GM19467 (cell line): ENCODE measurements at regions not wholly inside any gene's neighbourhood (a gene's known extent, or its start where the extent isn't known, plus 50 kb on each side); places are given as distances from the start of the nearest gene placed in this dataset.
"Not testable (repeated sequence)": the region's sequence is repeated elsewhere in the genome, so short reads cannot be mapped to it uniquely, and the experiment has no call there.

Experiments used
- ATAC-seq: cut with Tn5 transposase; IDR thresholded peaks from one replicate; pipeline ENCODE4 v1.9.1; 2021; ENCODE audit warnings: mild to moderate bottlenecking, moderate library complexity; ENCODE audit not compliant: unreplicated experiment

DNA sequence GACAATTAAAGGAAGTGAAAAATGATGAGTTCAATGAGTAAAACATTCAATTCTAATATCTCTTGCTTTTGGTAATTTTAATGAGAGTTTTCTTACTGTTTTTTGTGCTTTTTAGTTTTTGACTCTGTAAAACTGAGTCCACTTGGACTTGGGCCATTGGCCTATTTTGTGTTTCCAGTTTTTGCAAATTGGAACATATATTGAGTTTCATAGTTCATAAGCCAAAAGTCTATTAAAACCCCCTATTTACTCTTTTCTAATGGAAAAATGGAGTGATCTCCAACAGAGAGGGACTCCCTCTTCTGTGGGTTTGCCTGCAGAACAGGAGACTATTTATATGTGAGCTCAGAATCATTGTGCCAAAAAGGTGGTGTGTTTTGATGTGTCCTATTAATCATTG is 219.7 kb upstream of the SPRY2 start:
- ATAC-seq: no peak

DNA sequence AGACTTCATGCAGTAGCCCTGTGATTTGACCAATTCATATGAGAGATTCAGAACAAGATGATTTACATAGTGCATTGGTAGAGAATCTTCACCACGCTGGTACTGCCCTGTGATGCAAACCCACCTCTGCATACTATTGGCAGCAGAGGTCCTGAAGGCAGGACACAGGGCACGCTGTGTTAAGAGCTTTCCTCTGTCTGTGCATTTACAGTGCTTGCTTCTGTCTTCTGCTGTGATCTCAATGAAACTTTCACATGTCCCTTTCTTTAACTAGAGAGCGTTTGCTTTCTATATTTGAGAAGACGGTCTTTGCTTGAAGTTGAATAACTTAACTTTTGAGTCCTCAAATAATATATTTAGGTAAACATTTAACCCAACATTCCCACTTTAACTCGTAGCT is 219.0 kb upstream of the SPRY2 start:
- ATAC-seq: no peak

DNA sequence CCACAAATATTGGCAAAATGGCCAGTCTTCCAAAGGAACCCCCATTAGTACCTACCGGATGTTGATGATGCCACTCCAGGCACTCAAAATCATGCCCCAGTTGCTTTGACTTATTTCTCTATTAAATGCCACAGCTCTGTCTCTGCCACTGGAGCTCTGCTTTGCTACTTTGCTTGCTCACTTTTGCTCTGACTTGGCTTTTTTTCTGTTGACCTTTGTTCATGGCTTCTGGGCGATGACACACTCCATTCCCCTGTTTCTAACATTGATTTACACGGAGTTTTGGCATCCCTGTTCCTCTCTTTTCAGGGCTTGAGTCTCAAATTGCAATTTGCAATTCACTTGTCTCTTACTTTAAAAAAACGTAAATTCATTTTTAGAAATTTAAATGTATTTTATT is 217.1 kb upstream of the SPRY2 start:
- ATAC-seq: no peak

DNA sequence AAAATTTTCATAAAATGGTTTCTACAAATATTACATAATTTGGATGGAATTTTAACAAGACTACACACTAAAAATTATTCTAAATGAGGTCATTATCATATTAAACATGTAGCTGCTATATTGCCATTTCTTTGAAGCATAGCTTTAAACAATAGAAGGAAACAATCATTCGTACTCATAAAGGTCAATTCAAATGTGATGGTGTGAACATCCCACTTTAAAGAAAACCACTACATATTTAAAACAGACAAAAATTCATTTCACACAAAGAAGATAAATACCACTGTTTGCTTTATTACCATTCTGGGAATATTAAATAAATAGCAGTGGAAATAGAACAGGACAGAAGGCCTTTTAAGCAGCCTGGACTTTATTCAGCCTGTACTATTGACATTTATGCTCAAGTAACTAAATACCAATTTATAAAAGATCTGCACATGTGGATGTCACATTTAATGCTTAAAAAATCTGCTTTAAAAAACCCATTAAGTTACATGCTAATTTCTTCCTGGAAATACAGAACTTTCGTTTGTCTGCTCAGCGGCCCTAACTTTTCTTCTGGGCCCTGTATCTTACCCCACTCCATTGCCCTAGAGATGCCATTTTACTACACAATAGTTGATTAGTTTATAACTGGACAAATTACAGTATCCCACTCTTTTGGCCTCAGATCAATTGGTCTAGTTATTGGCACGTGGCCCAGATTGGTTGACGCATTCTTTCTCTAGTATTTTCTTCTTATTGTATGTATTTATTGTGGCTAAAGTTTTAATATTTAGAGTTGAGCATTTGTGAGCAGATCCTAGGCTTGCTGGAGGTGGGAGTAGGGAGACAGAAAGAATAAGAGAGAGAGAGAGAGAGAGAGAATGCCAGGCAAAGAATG is 215.1 kb upstream of the SPRY2 start:
- no peak for ATAC-seq

DNA sequence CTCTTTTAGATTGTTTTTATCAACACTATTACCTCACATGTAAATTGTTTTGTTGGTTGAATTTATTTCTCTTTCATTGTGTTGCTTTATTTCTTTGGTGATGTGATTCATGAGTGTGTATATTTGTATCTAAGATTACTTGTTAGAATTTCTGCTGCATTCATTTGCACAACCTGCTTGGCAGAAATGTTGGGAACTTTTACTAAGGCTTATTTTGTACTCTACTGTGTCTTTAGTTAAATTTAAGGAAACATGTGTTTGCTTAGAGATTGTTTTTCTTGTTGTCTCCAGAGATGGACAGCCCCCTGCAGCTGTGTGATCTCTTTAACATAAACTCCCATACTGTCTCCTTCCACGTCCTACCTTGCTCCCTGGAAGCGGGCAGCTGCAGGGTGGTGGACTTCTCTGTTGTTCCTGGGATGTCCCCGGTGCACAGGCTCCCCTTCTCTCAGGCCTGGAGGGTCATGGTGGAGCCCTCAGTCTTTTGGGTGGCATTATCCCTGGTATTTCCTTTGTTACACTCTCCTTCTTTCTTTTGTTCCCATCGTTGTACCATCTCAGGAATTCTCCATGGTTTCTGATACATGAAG is 212.0 kb upstream of the SPRY2 start:
- no peak for ATAC-seq

DNA sequence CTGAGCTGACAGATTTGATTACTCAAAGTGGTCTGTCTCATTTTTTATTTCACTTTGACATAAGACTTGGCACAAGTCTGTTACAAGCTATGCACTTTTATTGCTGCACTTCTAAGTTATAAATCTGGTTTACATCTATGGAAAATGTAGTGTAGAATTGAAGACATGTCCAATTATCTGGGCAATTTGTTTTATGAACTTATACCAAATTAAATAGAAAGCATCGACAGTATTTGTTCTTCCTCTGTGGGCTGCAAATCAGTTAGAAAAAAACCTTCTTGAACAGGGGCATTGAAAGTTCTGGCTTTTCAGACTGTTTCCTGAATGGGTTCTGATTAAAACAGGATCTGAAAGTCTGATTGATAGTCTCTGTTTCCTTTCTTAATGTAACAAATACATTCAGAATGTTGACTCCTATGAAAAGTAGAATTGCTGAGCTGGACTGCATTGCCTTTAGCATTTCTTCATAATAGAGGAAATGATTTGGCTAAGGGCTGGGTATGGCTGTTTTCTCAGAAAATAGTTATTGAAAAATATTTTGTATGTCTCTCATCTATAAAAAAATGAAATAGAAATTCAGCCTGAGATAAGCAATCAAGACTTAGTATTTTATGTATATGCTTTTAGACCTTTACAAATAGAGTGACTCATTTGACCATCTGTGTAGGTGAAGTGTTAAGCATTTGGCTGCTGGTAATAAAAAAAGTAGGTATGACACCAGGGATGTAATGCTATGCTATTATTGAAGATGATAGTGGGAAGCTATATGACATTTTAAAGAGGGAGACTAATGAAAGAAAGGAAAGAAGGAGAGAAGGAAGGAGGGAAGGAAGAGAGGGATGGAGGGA is 210.9 kb upstream of the SPRY2 start:
- ATAC-seq: no peak

DNA sequence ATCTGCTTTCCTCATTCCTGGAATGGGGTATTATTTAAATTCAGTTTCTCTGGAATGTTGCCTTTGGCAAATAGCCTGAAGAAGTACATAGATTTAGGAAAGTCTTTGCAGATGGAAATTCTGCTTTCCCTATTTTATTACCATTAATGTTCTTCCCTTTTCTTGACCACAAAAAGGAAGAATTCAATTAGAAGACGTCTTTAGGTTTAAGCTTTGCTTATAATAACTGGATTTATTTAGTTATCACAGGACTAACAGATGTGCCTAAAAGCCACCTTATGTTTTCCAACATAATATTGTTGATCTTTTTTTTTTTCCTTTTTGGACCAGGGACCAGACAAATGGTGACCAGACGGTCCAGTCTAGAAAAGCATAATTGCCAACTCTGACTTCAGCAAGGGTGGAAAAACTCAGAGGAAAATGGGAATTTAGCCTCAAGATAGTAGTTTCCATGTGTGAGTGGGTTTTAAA is 210.1 kb upstream of the SPRY2 start:
- no peak for ATAC-seq

DNA sequence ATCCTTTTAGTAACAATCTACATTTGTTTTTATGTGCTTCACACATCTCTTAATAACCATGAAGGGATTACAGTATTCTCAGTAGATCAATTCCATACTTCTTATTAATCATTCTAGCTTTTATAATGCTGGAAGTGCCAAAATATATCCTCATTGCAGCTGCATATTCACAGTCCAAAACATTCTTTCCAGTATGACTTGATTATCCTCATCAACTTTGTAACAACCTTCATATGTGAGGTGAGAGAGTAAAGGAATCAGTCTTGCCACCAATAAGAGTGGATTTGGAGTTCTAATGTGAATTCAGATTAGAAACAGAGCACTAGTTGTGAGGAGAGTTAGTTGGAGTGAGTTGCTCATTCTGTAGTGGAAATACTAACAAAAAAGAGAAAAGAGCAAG is 208.0 kb upstream of the SPRY2 start:
- no peak for ATAC-seq

DNA sequence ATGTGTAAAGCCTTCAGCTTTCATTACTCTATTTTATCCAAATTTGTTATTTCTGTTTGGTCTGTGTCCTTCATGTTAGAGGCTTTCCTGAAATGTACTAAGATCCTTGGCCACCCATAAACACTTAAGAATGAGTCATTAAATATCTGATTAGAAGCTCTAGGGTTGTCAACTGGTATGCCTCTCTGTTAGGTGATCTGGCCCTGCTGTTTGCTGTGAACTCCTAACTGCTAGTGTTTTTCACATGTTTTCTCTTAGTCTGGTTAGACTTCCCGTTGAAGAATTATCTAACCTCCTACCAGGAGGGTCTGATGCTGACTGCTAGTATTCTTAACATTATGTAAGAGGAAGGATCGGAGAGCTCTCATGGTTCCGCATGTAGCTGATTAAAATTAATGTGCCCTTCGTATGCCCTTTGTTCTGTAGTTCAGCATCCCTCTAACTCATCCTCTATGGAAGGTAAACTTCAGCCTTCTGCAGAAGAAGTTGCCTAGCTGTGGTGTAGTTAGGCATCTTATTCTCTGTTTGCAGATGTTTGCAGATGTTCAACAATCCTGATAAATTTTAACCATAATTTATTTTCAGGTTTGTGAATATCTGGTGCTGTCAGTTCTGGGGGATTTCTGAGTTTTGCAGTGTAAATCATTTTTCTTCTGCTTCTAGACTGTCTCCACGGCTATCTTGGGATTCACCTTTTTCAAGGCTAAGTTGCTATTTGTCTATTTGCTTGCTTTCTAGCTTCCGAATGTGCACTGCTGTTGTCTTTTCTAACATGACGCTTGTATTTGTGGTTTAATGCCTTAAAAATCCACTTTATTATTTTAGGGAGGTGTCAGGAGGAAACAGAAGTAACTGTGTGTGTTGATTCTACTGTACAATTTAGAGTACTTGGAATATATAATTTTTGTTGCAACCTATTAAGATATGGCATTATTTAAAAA is 207.2 kb upstream of the SPRY2 start:
- ATAC-seq: no peak

DNA sequence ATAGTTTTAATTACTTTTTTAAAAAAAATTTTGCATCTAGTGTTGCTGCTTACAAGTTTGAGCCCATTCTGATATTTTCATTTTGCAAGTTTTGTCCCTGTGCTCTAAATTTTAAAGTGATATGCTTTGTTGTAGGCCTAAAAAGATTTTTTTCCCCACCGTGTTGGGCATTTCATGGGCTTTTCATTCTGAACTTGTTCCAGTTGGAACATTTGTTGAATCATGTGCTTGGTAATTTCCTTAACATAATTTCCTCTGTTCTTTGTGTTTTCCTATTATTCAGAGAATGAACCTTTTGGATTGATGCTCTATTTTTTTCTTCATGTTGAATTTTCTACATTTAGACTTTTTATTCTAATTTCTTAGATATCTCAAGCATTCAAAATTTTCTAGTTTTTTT is 206.4 kb upstream of the SPRY2 start:
- no peak for ATAC-seq

DNA sequence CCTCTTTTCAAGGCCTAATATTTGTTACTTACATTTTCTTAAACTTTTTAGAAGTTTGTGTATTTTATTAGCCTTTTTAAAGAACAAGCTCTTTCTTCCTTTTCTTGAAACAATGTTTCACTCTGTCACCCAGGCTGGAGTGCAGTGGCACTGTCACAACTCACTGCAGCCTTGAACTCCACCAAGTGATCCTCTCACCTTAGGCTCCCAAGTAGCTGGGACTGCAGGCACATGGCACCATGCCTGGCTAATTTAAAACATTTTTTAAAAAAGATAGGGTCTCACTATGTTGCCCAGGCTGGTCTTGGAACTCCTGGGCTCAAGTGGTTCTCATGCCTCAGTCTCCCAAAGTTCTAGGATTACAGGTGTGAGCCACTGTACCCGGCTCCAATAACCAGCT is 192.2 kb upstream of the SPRY2 start:
- ATAC-seq: no peak

DNA sequence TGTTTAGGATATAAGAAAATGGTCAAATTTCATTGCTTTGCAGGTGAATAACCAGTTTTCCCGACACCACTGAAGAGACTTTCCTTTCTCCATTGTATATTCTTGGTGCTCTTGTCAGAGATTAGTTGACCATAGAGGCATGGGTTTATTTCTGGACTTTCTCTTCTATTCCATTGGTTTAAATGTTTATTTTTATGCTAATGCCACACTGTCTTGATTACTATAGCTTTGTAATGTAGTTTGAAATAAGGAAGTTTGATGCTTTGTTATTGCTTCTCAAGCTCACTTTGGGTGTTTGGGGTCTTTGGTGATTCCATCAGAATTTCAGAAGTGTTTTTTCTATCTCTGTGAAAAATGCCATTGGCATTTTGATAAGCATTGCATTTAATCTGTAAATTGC is 190.0 kb upstream of the SPRY2 start:
- ATAC-seq: no peak

DNA sequence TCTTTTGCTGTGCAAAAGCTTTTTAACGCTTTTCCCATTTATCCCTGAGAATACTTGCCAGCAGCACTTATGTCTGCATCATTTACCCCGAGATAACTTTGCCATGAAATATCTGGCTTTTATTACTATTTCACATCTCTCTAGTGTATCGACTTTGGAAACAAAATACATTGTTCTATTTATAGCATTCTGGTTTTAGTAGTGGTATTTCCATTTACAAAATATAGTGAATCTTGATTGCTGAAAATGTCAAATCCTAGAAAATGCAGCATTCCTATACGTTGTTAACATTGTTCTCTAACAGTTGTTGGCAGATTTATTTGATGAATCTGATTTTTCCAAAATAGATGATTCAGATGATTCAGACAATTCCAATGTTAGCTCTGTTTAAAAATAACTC is 189.3 kb upstream of the SPRY2 start:
- no peak for ATAC-seq

DNA sequence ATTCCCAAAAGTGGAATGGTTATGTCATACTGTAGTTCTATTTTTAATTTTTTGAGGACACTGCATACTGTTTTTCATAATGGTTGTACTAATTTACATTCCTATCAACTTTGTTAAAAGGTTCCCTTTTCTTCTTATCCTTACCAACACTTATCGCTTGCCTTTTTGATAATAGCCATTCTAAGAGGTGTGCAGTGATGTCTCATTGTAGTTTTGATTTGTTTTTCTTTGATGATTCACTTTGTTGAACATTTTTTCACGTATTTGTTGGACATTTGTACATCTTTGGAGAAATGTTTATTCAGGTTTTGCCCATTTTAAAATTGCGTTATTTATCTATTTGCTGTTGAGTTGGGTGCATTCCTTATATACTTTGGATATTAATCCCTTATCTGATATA is 188.8 kb upstream of the SPRY2 start:
- ATAC-seq: no peak

DNA sequence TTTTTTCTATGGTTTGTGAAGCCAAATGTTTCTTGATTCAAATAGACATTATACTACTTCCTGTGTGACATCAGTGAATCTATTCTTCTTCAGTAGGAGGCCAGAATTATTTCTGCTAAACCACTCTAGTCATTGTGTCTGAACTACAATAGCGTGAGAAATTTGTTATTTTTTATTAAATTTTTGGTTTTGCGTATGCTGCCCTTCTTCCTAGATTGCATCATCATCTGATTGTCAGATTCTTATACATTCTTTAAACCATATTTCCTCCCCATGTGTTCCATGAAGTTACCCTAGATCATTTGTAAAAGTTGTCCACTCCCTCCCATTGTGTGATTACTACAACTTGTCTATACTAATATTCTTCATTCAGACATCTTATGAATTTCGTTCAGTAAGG is 187.8 kb upstream of the SPRY2 start:
- no peak for ATAC-seq

DNA sequence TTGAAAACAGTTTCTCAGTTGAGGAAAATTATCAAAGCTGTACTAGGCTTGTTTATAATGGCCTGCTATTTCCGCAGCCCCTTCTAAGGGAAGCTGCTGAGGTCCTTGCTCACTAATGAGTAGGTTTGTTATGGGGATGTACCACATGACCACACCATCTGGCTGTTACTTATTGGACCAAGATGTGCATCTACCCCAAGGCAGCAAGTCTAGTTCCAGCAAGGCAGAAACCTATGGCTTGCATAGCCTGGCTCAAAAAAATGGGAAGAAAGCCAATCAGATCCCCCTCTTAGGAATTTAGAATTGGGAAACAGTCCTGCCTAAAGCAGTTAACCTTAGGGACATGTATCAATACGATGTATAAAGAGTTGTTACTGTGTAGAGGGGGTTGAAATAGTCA is 186.5 kb upstream of the SPRY2 start:
- ATAC-seq: no peak

DNA sequence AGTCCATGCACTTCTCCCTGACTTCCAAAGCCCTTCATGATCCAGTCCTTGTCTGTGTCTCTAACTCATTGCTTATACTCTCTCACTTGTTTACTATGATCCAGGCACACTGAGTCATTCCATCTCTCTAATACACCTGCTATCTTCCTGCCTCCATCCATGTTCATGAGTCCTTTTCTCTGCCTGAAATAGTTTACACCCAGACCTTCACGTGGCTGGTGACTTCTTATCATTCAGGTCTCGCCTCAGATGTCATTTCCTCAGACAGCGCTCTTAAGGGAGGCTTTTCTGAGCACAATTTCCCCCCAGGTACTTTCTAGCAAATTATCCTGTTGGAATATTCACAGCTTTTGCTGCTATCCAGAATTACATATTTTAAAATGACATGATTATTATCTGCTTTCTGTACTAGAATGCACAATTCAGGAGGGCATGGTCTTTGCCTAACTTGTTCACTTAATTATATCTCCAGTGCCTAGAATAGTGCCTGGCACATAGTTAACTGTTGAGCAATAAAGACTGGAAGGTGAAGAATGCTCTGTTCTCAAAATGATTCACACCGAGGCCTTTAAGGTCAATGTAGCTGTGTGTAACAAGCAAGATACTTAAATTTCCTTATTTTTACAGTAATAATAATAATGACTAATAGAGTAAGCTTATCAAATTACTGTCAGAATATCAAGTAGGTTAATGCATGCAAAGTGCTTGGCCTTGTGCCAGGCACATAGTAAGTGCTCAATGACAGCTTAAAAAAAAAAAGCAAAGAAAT is 183.7 kb upstream of the SPRY2 start:
- ATAC-seq: no peak

DNA sequence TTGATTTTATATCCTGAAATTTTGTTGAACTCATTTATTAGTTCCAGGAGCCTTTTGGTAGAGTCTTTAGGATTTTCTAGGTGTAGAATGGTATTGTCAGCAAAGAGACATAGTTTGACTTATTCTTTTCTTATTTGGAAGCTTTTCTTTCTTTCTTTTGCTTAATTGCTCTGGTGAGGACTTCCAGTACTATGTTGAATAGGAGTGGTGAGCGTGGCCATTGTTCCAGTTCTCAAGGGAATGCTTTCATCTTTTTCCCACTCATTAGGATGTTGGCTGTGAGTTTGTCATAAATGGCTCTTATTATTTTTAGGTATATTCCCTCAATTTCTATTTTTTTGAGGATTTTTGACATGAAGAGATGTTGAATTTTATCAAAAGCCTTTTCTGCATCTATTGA is 182.2 kb upstream of the SPRY2 start:
- no peak for ATAC-seq

DNA sequence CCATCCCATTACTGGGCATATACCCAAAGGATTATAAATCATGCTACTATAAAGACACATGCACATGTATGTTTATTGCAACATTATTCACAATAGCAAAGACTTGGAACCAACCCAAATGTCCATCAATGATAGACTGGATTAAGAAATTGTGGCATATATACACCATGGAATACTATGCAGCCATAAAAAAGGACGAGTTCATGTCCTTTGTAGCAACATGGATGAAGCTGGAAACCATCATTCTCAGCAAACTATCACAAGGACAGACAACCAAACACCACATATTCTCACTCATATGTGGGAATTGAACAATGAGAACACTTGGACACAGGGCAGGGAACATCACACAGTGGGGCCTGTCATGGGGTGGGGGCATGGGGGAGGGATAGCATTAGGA is 181.5 kb upstream of the SPRY2 start:
- not testable (repeated sequence) for ATAC-seq

DNA sequence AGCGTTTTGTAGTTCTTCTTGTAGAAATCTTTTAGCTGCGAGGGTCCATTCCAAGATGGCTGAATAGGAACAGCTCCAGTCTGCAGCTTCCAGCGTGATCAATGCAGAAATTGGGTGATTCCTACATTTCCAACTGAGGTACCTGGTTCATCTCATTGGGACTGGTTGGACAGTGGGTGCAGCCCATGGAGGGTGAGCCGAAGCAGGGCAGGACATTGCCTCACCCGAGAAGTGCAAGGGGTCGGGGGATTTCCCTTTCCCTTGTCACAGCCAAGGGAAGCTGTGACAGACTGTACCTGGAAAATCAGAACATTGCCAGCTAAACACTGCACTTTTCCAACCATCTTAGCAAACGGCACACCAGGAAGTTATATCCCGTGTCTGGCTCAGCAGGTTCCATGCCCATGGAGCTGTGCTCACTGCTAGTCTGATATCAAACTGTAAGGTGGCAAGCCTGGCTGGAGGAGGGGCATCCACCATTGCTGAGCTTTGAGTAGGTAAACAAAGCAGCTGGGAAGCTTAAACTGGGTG is 176.0 kb upstream of the SPRY2 start:
- no peak for ATAC-seq
